HCT116 (cell line): ENCODE measurements at regions not wholly inside any gene's neighbourhood (a gene's known extent, or its start where the extent isn't known, plus 50 kb on each side); places are given as distances from the start of the nearest gene placed in this dataset.

ENCODE experiments used
- SP1 ChIP-seq: IDR thresholded peaks from 2 replicates; pipeline ENCODE4 v1.6.1; 2012; ENCODE audit warnings: low read depth
- TF ChIP-seq, protein P1 (sequence below), 3 experiments: fragments of 200-600 bp in 1 of 3; sonication (generic) in 1 of 3; IDR thresholded peaks in 2 of 3; conservative IDR thresholded peaks in 1 of 3; 2 replicates each; pipeline ENCODE4 v1.5.1; 2012 to 2017; ENCODE audit warnings: low read depth in 2 of 3, low read length in 2 of 3, antibody characterized with exemption in 1 of 3, borderline replicate concordance in 1 of 3, control low read depth in 1 of 3, mild to moderate bottlenecking in 1 of 3, mixed read lengths in 1 of 3, mixed run types in 1 of 3, moderate library complexity in 1 of 3; ENCODE audit not compliant: insufficient read depth in 1 of 3

DNA sequence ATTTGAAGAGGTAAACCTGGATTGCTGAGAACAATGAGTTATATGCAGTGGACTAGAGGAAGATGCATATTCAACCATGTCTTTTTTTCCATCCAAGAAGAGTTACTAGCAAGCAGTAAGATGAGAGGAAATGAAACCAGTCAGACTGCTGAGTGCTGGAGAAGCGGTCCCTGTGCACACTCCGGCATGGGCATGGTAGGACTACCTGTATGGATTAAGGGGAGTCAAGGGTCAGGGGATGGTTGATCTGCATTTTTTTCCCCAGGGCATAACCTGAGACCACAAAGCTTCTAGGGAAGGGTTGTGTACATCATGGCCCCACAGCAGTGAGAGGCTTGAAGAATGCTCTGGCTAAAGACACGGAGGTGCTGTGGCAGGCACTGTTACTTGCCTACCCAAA, 76.6 kb upstream of the ZNF169 start:
- TF ChIP-seq, protein P1, sequence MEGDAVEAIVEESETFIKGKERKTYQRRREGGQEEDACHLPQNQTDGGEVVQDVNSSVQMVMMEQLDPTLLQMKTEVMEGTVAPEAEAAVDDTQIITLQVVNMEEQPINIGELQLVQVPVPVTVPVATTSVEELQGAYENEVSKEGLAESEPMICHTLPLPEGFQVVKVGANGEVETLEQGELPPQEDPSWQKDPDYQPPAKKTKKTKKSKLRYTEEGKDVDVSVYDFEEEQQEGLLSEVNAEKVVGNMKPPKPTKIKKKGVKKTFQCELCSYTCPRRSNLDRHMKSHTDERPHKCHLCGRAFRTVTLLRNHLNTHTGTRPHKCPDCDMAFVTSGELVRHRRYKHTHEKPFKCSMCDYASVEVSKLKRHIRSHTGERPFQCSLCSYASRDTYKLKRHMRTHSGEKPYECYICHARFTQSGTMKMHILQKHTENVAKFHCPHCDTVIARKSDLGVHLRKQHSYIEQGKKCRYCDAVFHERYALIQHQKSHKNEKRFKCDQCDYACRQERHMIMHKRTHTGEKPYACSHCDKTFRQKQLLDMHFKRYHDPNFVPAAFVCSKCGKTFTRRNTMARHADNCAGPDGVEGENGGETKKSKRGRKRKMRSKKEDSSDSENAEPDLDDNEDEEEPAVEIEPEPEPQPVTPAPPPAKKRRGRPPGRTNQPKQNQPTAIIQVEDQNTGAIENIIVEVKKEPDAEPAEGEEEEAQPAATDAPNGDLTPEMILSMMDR (IDR thresholded peaks at IDR 0.05 in 2 of 3, conservative IDR thresholded peaks at IDR 0.05 in 1 of 3; ENCODE audit: borderline replicate concordance in 1 of 3, insufficient read depth in 1 of 3, low read depth in 2 of 3, low read length in 2 of 3) = no peak
- TF ChIP-seq SP1 = no peak
